Astrocyte (in vitro differentiated cells and primary cell): ENCODE measurements at regions not wholly inside any gene's neighbourhood (a gene's known extent, or its start where the extent isn't known, plus 50 kb on each side); places are given as distances from the start of the nearest gene placed in this dataset.

Experiments
- DNase-seq: peaks from one replicate; pipeline ENCODE4 v3.0.0-alpha.2; 2010; ENCODE audit warnings: low read depth
- FAIRE-seq: peaks from 2 replicates; lab custom pipeline; 2011; peaks lifted over from hg19 to GRCh38; lab: Jason Lieb, UNC
- H2AFZ ChIP-seq: 2 replicates; pipeline ENCODE4 v1.6.0; 2012; ENCODE audit warnings: low read depth, low read length, inconsistent platforms
- H3K27ac ChIP-seq: 2 replicates; pipeline ENCODE4 v1.5.1; 2011; ENCODE audit warnings: low read depth, low read length, inconsistent platforms
- H3K27me3 ChIP-seq: 2 replicates; pipeline ENCODE4 v1.6.0; 2011; ENCODE audit warnings: low read length, inconsistent platforms; ENCODE audit not compliant: insufficient read depth
- H3K36me3 ChIP-seq: 2 replicates; pipeline ENCODE4 v1.5.1; 2011; ENCODE audit warnings: low read length, inconsistent platforms; ENCODE audit not compliant: insufficient read depth
- H3K4me1 ChIP-seq: 2 replicates; pipeline ENCODE4 v1.5.1; 2011; ENCODE audit warnings: low read length, inconsistent platforms; ENCODE audit not compliant: insufficient read depth
- H3K4me2 ChIP-seq: 2 replicates; pipeline ENCODE4 v1.6.0; 2012; ENCODE audit warnings: low read length, inconsistent platforms
- H3K4me3 ChIP-seq: 2 replicates; pipeline ENCODE4 v1.5.1; 2011; ENCODE audit warnings: low read depth, mild to moderate bottlenecking, low read length, inconsistent platforms; ENCODE audit not compliant: insufficient read depth
- H3K79me2 ChIP-seq: 2 replicates; pipeline ENCODE4 v1.6.0; 2012; ENCODE audit warnings: mild to moderate bottlenecking, low read length, inconsistent platforms; ENCODE audit not compliant: insufficient read depth
- H3K9ac ChIP-seq: 2 replicates; pipeline ENCODE4 v1.6.0; 2012; ENCODE audit warnings: mild to moderate bottlenecking, low read length, inconsistent platforms
- H3K9me3 ChIP-seq: 2 replicates; pipeline ENCODE4 v1.5.1; 2012; ENCODE audit warnings: low read depth, mild to moderate bottlenecking, low read length, inconsistent platforms; ENCODE audit not compliant: insufficient read depth
- H4K20me1 ChIP-seq: 2 replicates; pipeline ENCODE4 v1.6.0; 2012; ENCODE audit warnings: low read length, inconsistent platforms; ENCODE audit not compliant: insufficient read depth
- H3K27ac Mint-ChIP-seq: one replicate; pipeline ENCODE4 v1.8.0; 2021; ENCODE audit warnings: mild to moderate bottlenecking, mixed read lengths; ENCODE audit not compliant: unreplicated experiment
- H3K27me3 Mint-ChIP-seq: one replicate; pipeline ENCODE4 v1.8.0; 2021; ENCODE audit warnings: low read depth, mixed read lengths; ENCODE audit not compliant: unreplicated experiment
- H3K36me3 Mint-ChIP-seq: one replicate; pipeline ENCODE4 v1.8.0; 2021; ENCODE audit warnings: low read depth, mixed read lengths; ENCODE audit not compliant: unreplicated experiment
- H3K4me1 Mint-ChIP-seq: one replicate; pipeline ENCODE4 v1.8.0; 2021; ENCODE audit warnings: low read depth, mixed read lengths; ENCODE audit not compliant: unreplicated experiment
- H3K4me3 Mint-ChIP-seq: one replicate; pipeline ENCODE4 v1.8.0; 2021; ENCODE audit warnings: mild to moderate bottlenecking, moderate library complexity, mixed read lengths; ENCODE audit not compliant: unreplicated experiment
- H3K9me3 Mint-ChIP-seq: one replicate; pipeline ENCODE4 v1.8.0; 2021; ENCODE audit warnings: mild to moderate bottlenecking, mixed read lengths; ENCODE audit not compliant: unreplicated experiment
- CTCF ChIP-seq: IDR thresholded peaks from 2 replicates; pipeline ENCODE4 v1.5.1; 2011; ENCODE audit warnings: low read depth, mild to moderate bottlenecking, inconsistent platforms, low read length, moderate library complexity; ENCODE audit not compliant: insufficient read depth
- EZH2 ChIP-seq: IDR thresholded peaks from 2 replicates; pipeline ENCODE4 v1.6.1; 2012; ENCODE audit warnings: mild to moderate bottlenecking, low read length, inconsistent platforms; ENCODE audit not compliant: insufficient read depth

GRCh38 chr3:34155108-34155507 lies 356.7 kb downstream of the PDCD6IP start:
- Histone ChIP-seq H3K4me1 (no peaks in the 10 kb centered on the region), H2AFZ (no peak overlapping the region), H3K9me3 (no peaks in the 10 kb centered on the region), H3K4me2 (no peak overlapping the region), H3K36me3 (no peaks in the 10 kb centered on the region), H3K27ac (no peak overlapping the region), H3K9ac (no peak overlapping the region), H3K4me3 (no peak overlapping the region), H4K20me1 (no peaks in the 10 kb centered on the region), H3K27me3 (no peaks in the 10 kb centered on the region), H3K79me2 (no peaks in the 10 kb centered on the region)
- Mint-ChIP-seq H3K4me1 (no peaks in the 10 kb centered on the region), H3K36me3 (no peaks in the 10 kb centered on the region), H3K27me3 (peaks cover 8% of the 10 kb centered on the region), H3K27ac (no peak overlapping the region), H3K9me3 (no peaks in the 10 kb centered on the region), H3K4me3 (no peak overlapping the region)
- DNase-seq (no peak), FAIRE-seq (no peak)
- TF ChIP-seq EZH2 (no peak), CTCF (no peak)

DNA sequence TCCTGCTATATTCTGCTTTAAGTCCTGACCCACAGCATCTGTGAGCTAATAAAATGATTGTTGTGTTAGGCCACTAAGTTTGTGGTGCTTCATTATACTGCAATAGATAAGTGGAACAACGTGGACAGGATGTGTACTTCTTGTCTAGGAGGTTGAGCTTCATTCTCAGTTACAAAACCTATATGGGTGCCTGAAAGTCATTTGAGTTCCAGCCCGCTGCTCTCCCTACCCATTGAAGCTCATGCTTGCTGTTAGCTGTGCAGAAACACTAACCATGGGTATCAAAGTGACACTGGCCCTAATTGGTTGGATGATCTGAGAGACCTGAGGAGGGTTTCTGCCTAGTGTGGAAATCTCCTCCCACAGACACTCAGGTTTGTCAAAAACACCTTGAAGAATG lies 357.2 kb downstream of the PDCD6IP start:
- no peaks in the 10 kb centered on the region for H4K20me1 ChIP-seq
- no peak overlapping the region for H2AFZ ChIP-seq
- no peaks in the 10 kb centered on the region for H3K36me3 ChIP-seq
- H3K4me1 ChIP-seq, result no peaks in the 10 kb centered on the region
- H3K9ac ChIP-seq, result no peak overlapping the region
- Mint-ChIP-seq H3K4me3 (no peak overlapping the region), H3K27ac (no peak overlapping the region), H3K9me3 (no peaks in the 10 kb centered on the region), H3K27me3 (peaks cover 8% of the 10 kb centered on the region), H3K4me1 (no peaks in the 10 kb centered on the region), H3K36me3 (no peaks in the 10 kb centered on the region)
- no peak for DNase-seq
- no peaks in the 10 kb centered on the region for H3K79me2 ChIP-seq
- no peak overlapping the region for H3K27ac ChIP-seq
- no peak for TF ChIP-seq CTCF
- no peak for TF ChIP-seq EZH2
- H3K4me2 ChIP-seq, result no peak overlapping the region
- FAIRE-seq, result no peak
- no peaks in the 10 kb centered on the region for H3K27me3 ChIP-seq
- no peak overlapping the region for H3K4me3 ChIP-seq
- H3K9me3 ChIP-seq, result no peaks in the 10 kb centered on the region

DNA sequence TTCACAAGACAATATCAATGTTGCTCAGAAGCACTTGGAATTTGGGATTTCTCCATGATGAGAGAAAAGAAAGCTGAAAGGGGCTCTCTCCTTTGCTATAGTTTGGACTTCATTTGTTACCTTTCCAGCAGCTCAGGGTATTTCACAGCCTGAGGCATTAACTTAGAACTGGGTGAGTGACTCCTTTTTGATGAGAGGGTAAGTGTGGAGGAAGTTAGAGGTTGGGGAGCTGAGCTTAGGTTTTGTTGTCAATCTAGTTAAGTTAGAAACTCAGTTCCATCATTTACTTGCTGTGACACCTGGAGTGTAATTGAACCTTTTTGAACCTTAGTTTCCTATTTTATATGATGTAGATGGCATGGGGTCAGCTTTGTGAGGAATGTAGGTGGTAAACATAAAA lies 359.1 kb downstream of the PDCD6IP start:
- Mint-ChIP-seq H3K27me3 (no peaks in the 10 kb centered on the region), H3K27ac (no peak overlapping the region), H3K4me1 (no peaks in the 10 kb centered on the region), H3K9me3 (no peaks in the 10 kb centered on the region), H3K4me3 (no peak overlapping the region), H3K36me3 (no peaks in the 10 kb centered on the region)
- H3K9me3 ChIP-seq, result no peaks in the 10 kb centered on the region
- DNase-seq, result no peak
- no peaks in the 10 kb centered on the region for H4K20me1 ChIP-seq
- H2AFZ ChIP-seq, result no peak overlapping the region
- no peak for FAIRE-seq
- H3K79me2 ChIP-seq, result no peaks in the 10 kb centered on the region
- no peak for TF ChIP-seq EZH2
- TF ChIP-seq CTCF, result no peak
- no peak overlapping the region for H3K27ac ChIP-seq
- no peak overlapping the region for H3K4me2 ChIP-seq
- no peak overlapping the region for H3K9ac ChIP-seq
- H3K4me1 ChIP-seq, result no peaks in the 10 kb centered on the region
- no peak overlapping the region for H3K4me3 ChIP-seq
- no peaks in the 10 kb centered on the region for H3K27me3 ChIP-seq
- H3K36me3 ChIP-seq, result no peaks in the 10 kb centered on the region
